ENCODE measurements at regions not wholly inside any gene's neighbourhood (a gene's known extent, or its start where the extent isn't known, plus 50 kb on each side); places are given as distances from the start of the nearest gene placed in this dataset.

GRCh38 chrX:16290997-16291396 lies 123.7 kb downstream of the MAGEB17 start:
- intact Hi-C loops (cut with micrococcal nuclease; ENCODE audit: unreplicated experiment), result no loop called here
- Mint-ChIP-seq H3K27me3 (ENCODE audit: unreplicated experiment) (no peaks in the 10 kb centered on the region), H3K4me3 (ENCODE audit: low read depth, unreplicated experiment) (no peak overlapping the region), H3K27ac (ENCODE audit: unreplicated experiment) (no peak overlapping the region), H3K4me1 (ENCODE audit: low read depth, unreplicated experiment) (no peaks in the 10 kb centered on the region), H3K36me3 (ENCODE audit: insufficient read depth, unreplicated experiment) (no peaks in the 10 kb centered on the region), H3K9me3 (ENCODE audit: low read depth, unreplicated experiment) (peaks cover 9% of the 10 kb centered on the region)
- CTCF ChIA-PET, result no interaction called here
- DNase-seq, result no peak
- no peak for TF ChIP-seq CTCF (IDR thresholded peaks at IDR 0.05; ENCODE audit: unreplicated experiment)
- no TSS peak for BruUV-seq (replicated peaks)

- Mint-ChIP-seq H3K27me3 (ENCODE audit: unreplicated experiment) (no peaks in the 10 kb centered on the region), H3K4me1 (ENCODE audit: low read depth, unreplicated experiment) (no peaks in the 10 kb centered on the region), H3K27ac (ENCODE audit: unreplicated experiment) (no peak overlapping the region), H3K4me3 (ENCODE audit: low read depth, unreplicated experiment) (no peak overlapping the region), H3K9me3 (ENCODE audit: low read depth, unreplicated experiment) (no peaks in the 10 kb centered on the region), H3K36me3 (ENCODE audit: insufficient read depth, unreplicated experiment) (no peaks in the 10 kb centered on the region)
- no TSS peak for BruUV-seq (replicated peaks)
- intact Hi-C loops (cut with micrococcal nuclease; ENCODE audit: unreplicated experiment), result no loop called here
- DNase-seq, result no peak
- CTCF ChIA-PET, result interaction anchor here (0.5 kb wide), 1 partner anchor 24 kb away, joined by 5 read pairs; no protein-coding TSS in a partner anchor
- no peak for TF ChIP-seq CTCF (IDR thresholded peaks at IDR 0.05; ENCODE audit: unreplicated experiment)
Measured at GRCh38 chrX:16300831-16301230, 133.6 kb downstream of the MAGEB17 start.

- no TSS peak for BruUV-seq (replicated peaks)
- Mint-ChIP-seq H3K27me3 (ENCODE audit: unreplicated experiment) (no peaks in the 10 kb centered on the region), H3K36me3 (ENCODE audit: insufficient read depth, unreplicated experiment) (no peaks in the 10 kb centered on the region), H3K9me3 (ENCODE audit: low read depth, unreplicated experiment) (peaks cover 2% of the 10 kb centered on the region), H3K4me1 (ENCODE audit: low read depth, unreplicated experiment) (peaks cover 18% of the 10 kb centered on the region), H3K4me3 (ENCODE audit: low read depth, unreplicated experiment) (no peak overlapping the region), H3K27ac (ENCODE audit: unreplicated experiment) (no peak overlapping the region)
- no peak for DNase-seq
- no peak for TF ChIP-seq CTCF (IDR thresholded peaks at IDR 0.05; ENCODE audit: unreplicated experiment)
- CTCF ChIA-PET, result no interaction called here
- intact Hi-C loops (cut with micrococcal nuclease; ENCODE audit: unreplicated experiment), result no loop called here
Measured at GRCh38 chrX:16304751-16305150, 137.5 kb downstream of the MAGEB17 start.

DNA sequence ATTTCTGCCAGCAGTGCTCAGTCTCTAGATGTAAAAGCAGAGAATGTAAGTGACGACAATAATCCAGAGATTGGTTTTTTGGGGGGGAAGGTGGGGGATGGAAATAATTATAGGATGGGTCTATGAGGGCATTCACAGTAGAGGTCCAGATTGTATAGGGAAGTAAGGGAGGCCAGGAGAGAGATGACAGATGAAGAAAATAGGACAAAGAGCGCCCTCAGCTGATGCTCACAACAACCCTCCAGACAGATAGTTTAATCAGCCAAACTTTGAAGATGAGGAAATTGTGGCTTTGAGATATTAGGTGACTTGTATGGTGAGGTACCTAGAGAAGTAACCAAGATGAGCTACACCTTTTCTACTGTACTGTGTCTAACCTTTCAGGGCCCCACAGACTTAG lies 137.9 kb downstream of the MAGEB17 start:
- H3K9me3 Mint-ChIP-seq (ENCODE audit: low read depth, unreplicated experiment), result peaks cover 2% of the 10 kb centered on the region
- intact Hi-C loops (cut with micrococcal nuclease; ENCODE audit: unreplicated experiment), result no loop called here
- CTCF ChIA-PET, result no interaction called here
- H3K27ac Mint-ChIP-seq (ENCODE audit: unreplicated experiment), result no peak overlapping the region
- H3K4me3 Mint-ChIP-seq (ENCODE audit: low read depth, unreplicated experiment), result no peak overlapping the region
- H3K27me3 Mint-ChIP-seq (ENCODE audit: unreplicated experiment), result no peaks in the 10 kb centered on the region
- no TSS peak for BruUV-seq (replicated peaks)
- H3K4me1 Mint-ChIP-seq (ENCODE audit: low read depth, unreplicated experiment), result peaks cover 23% of the 10 kb centered on the region
- DNase-seq, result no peak
- TF ChIP-seq CTCF (IDR thresholded peaks at IDR 0.05; ENCODE audit: unreplicated experiment), result no peak
- H3K36me3 Mint-ChIP-seq (ENCODE audit: insufficient read depth, unreplicated experiment), result no peaks in the 10 kb centered on the region

Data from Calu3 (cell line).